ENCODE measurements at regions not wholly inside any gene's neighbourhood (a gene's known extent, or its start where the extent isn't known, plus 50 kb on each side); places are given as distances from the start of the nearest gene placed in this dataset.

- Histone ChIP-seq H3K9me3 (ENCODE audit: control insufficient read depth, low read depth, low read length) (no peaks in the 10 kb centered on the region), H3K4me1 (ENCODE audit: control insufficient read depth, low read depth, low read length) (peaks cover 5% of the 10 kb centered on the region), H3K9ac (ENCODE audit: low read length) (no peak overlapping the region), H3K27me3 (ENCODE audit: control insufficient read depth, insufficient read depth, low read length) (no peaks in the 10 kb centered on the region), H3K4me3 (ENCODE audit: low read length) (no peak overlapping the region), H3K27ac (ENCODE audit: low read length) (no peak overlapping the region), H3K36me3 (ENCODE audit: control insufficient read depth, low read depth, low read length) (no peaks in the 10 kb centered on the region)
Observed at GRCh38 chr2:142234741-142235140, 103.9 kb upstream of the LRP1B start.

- Histone ChIP-seq H3K9me3 (ENCODE audit: control insufficient read depth, low read depth, low read length) (no peaks in the 10 kb centered on the region), H3K27me3 (ENCODE audit: control insufficient read depth, insufficient read depth, low read length) (no peaks in the 10 kb centered on the region), H3K4me3 (ENCODE audit: low read length) (no peak overlapping the region), H3K27ac (ENCODE audit: low read length) (no peak overlapping the region), H3K9ac (ENCODE audit: low read length) (no peak overlapping the region), H3K4me1 (ENCODE audit: control insufficient read depth, low read depth, low read length) (no peaks in the 10 kb centered on the region), H3K36me3 (ENCODE audit: control insufficient read depth, low read depth, low read length) (no peaks in the 10 kb centered on the region)
Observed at GRCh38 chr2:142223309-142223708, 92.5 kb upstream of the LRP1B start.

- Histone ChIP-seq H3K9me3 (ENCODE audit: control insufficient read depth, low read depth, low read length) (no peaks in the 10 kb centered on the region), H3K4me1 (ENCODE audit: control insufficient read depth, low read depth, low read length) (no peaks in the 10 kb centered on the region), H3K27ac (ENCODE audit: low read length) (no peak overlapping the region)
Observed at GRCh38 chr2:142222715-142223114, 91.9 kb upstream of the LRP1B start.

GRCh38 chr2:142220901-142221300, 90.1 kb upstream of the LRP1B start:
- Histone ChIP-seq H3K4me3 (ENCODE audit: low read length) (no peak overlapping the region), H3K27me3 (ENCODE audit: control insufficient read depth, insufficient read depth, low read length) (no peaks in the 10 kb centered on the region), H3K4me1 (ENCODE audit: control insufficient read depth, low read depth, low read length) (no peaks in the 10 kb centered on the region), H3K9ac (ENCODE audit: low read length) (no peak overlapping the region), H3K9me3 (ENCODE audit: control insufficient read depth, low read depth, low read length) (no peaks in the 10 kb centered on the region), H3K36me3 (ENCODE audit: control insufficient read depth, low read depth, low read length) (no peaks in the 10 kb centered on the region), H3K27ac (ENCODE audit: low read length) (no peak overlapping the region)

More at GRCh38 chr2:142222715-142223114, 91.9 kb upstream of the LRP1B start:
- no peaks in the 10 kb centered on the region for H3K27me3 ChIP-seq (ENCODE audit: control insufficient read depth, insufficient read depth, low read length)
- no peak overlapping the region for H3K4me3 ChIP-seq (ENCODE audit: low read length)
- H3K9ac ChIP-seq (ENCODE audit: low read length): no peak overlapping the region
- H3K36me3 ChIP-seq (ENCODE audit: control insufficient read depth, low read depth, low read length): no peaks in the 10 kb centered on the region

GRCh38 chr2:142220239-142220638, 89.4 kb upstream of the LRP1B start:
- no peak overlapping the region for H3K9ac ChIP-seq (ENCODE audit: low read length)
- no peaks in the 10 kb centered on the region for H3K36me3 ChIP-seq (ENCODE audit: control insufficient read depth, low read depth, low read length)
- no peak overlapping the region for H3K27ac ChIP-seq (ENCODE audit: low read length)
- no peaks in the 10 kb centered on the region for H3K4me1 ChIP-seq (ENCODE audit: control insufficient read depth, low read depth, low read length)
- no peak overlapping the region for H3K4me3 ChIP-seq (ENCODE audit: low read length)
- no peaks in the 10 kb centered on the region for H3K27me3 ChIP-seq (ENCODE audit: control insufficient read depth, insufficient read depth, low read length)
- H3K9me3 ChIP-seq (ENCODE audit: control insufficient read depth, low read depth, low read length): no peaks in the 10 kb centered on the region

GRCh38 chr2:142218471-142218870, 87.7 kb upstream of the LRP1B start:
- Histone ChIP-seq H3K4me3 (ENCODE audit: low read length) (no peak overlapping the region), H3K36me3 (ENCODE audit: control insufficient read depth, low read depth, low read length) (no peaks in the 10 kb centered on the region), H3K27me3 (ENCODE audit: control insufficient read depth, insufficient read depth, low read length) (no peaks in the 10 kb centered on the region), H3K27ac (ENCODE audit: low read length) (no peak overlapping the region), H3K9ac (ENCODE audit: low read length) (no peak overlapping the region), H3K9me3 (ENCODE audit: control insufficient read depth, low read depth, low read length) (no peaks in the 10 kb centered on the region), H3K4me1 (ENCODE audit: control insufficient read depth, low read depth, low read length) (no peaks in the 10 kb centered on the region)

- no peak overlapping the region for H3K9ac ChIP-seq (ENCODE audit: low read length)
- no peak overlapping the region for H3K4me3 ChIP-seq (ENCODE audit: low read length)
- H3K27ac ChIP-seq (ENCODE audit: low read length): no peak overlapping the region
- no peaks in the 10 kb centered on the region for H3K9me3 ChIP-seq (ENCODE audit: control insufficient read depth, low read depth, low read length)
- H3K36me3 ChIP-seq (ENCODE audit: control insufficient read depth, low read depth, low read length): no peaks in the 10 kb centered on the region
- H3K27me3 ChIP-seq (ENCODE audit: control insufficient read depth, insufficient read depth, low read length): no peaks in the 10 kb centered on the region
- no peaks in the 10 kb centered on the region for H3K4me1 ChIP-seq (ENCODE audit: control insufficient read depth, low read depth, low read length)
Observed at GRCh38 chr2:142217804-142218203, 87.0 kb upstream of the LRP1B start.

GRCh38 chr2:142200062-142200461, 69.2 kb upstream of the LRP1B start:
- Histone ChIP-seq H3K36me3 (ENCODE audit: control insufficient read depth, low read depth, low read length) (no peaks in the 10 kb centered on the region), H3K9ac (ENCODE audit: low read length) (no peak overlapping the region), H3K9me3 (ENCODE audit: control insufficient read depth, low read depth, low read length) (no peaks in the 10 kb centered on the region), H3K4me1 (ENCODE audit: control insufficient read depth, low read depth, low read length) (no peaks in the 10 kb centered on the region), H3K27ac (ENCODE audit: low read length) (no peak overlapping the region), H3K4me3 (ENCODE audit: low read length) (no peak overlapping the region), H3K27me3 (ENCODE audit: control insufficient read depth, insufficient read depth, low read length) (no peaks in the 10 kb centered on the region)

- no peaks in the 10 kb centered on the region for H3K4me1 ChIP-seq (ENCODE audit: control insufficient read depth, low read depth, low read length)
- no peaks in the 10 kb centered on the region for H3K36me3 ChIP-seq (ENCODE audit: control insufficient read depth, low read depth, low read length)
- no peak overlapping the region for H3K9ac ChIP-seq (ENCODE audit: low read length)
- no peaks in the 10 kb centered on the region for H3K27me3 ChIP-seq (ENCODE audit: control insufficient read depth, insufficient read depth, low read length)
- no peak overlapping the region for H3K27ac ChIP-seq (ENCODE audit: low read length)
- no peaks in the 10 kb centered on the region for H3K9me3 ChIP-seq (ENCODE audit: control insufficient read depth, low read depth, low read length)
- no peak overlapping the region for H3K4me3 ChIP-seq (ENCODE audit: low read length)
Observed at GRCh38 chr2:142199073-142199472, 68.3 kb upstream of the LRP1B start.

- H3K27me3 ChIP-seq (ENCODE audit: control insufficient read depth, insufficient read depth, low read length): no peaks in the 10 kb centered on the region
- no peak overlapping the region for H3K9ac ChIP-seq (ENCODE audit: low read length)
- no peak overlapping the region for H3K27ac ChIP-seq (ENCODE audit: low read length)
- no peaks in the 10 kb centered on the region for H3K9me3 ChIP-seq (ENCODE audit: control insufficient read depth, low read depth, low read length)
- H3K36me3 ChIP-seq (ENCODE audit: control insufficient read depth, low read depth, low read length): no peaks in the 10 kb centered on the region
- no peaks in the 10 kb centered on the region for H3K4me1 ChIP-seq (ENCODE audit: control insufficient read depth, low read depth, low read length)
- no peak overlapping the region for H3K4me3 ChIP-seq (ENCODE audit: low read length)
Observed at GRCh38 chr2:142190805-142191204, 60.0 kb upstream of the LRP1B start.

- Histone ChIP-seq H3K27ac (ENCODE audit: low read length) (no peak overlapping the region), H3K27me3 (ENCODE audit: control insufficient read depth, insufficient read depth, low read length) (no peaks in the 10 kb centered on the region), H3K36me3 (ENCODE audit: control insufficient read depth, low read depth, low read length) (no peaks in the 10 kb centered on the region), H3K4me1 (ENCODE audit: control insufficient read depth, low read depth, low read length) (no peaks in the 10 kb centered on the region), H3K9ac (ENCODE audit: low read length) (no peak overlapping the region), H3K4me3 (ENCODE audit: low read length) (no peak overlapping the region), H3K9me3 (ENCODE audit: control insufficient read depth, low read depth, low read length) (no peaks in the 10 kb centered on the region)
Observed at GRCh38 chr2:142189501-142189900, 58.7 kb upstream of the LRP1B start.

- Histone ChIP-seq H3K9me3 (ENCODE audit: control insufficient read depth, low read depth, low read length) (no peaks in the 10 kb centered on the region), H3K4me1 (ENCODE audit: control insufficient read depth, low read depth, low read length) (no peaks in the 10 kb centered on the region), H3K36me3 (ENCODE audit: control insufficient read depth, low read depth, low read length) (no peaks in the 10 kb centered on the region), H3K9ac (ENCODE audit: low read length) (no peak overlapping the region), H3K27ac (ENCODE audit: low read length) (no peak overlapping the region), H3K27me3 (ENCODE audit: control insufficient read depth, insufficient read depth, low read length) (no peaks in the 10 kb centered on the region), H3K4me3 (ENCODE audit: low read length) (no peak overlapping the region)
Observed at GRCh38 chr2:142188562-142188961, 57.7 kb upstream of the LRP1B start.

Data from iPS-18a (cell line).